Endothelial cell (in vitro differentiated cells): ENCODE measurements at regions not wholly inside any gene's neighbourhood (a gene's known extent, or its start where the extent isn't known, plus 50 kb on each side); places are given as distances from the start of the nearest gene placed in this dataset.

Source experiments
- DNase-seq: peaks from one replicate; pipeline ENCODE4 v3.0.0; 2021; ENCODE audit warnings: low spot score
- H3K27ac Mint-ChIP-seq: one replicate; pipeline ENCODE4 v1.8.0; 2021; ENCODE audit warnings: mixed read lengths, inconsistent platforms; ENCODE audit not compliant: unreplicated experiment
- H3K27me3 Mint-ChIP-seq: one replicate; pipeline ENCODE4 v1.8.0; 2021; ENCODE audit warnings: mild to moderate bottlenecking, moderate library complexity, mixed read lengths, inconsistent platforms; ENCODE audit not compliant: unreplicated experiment
- H3K36me3 Mint-ChIP-seq: one replicate; pipeline ENCODE4 v1.8.0; 2021; ENCODE audit warnings: mild to moderate bottlenecking, low read depth, mixed read lengths, inconsistent platforms; ENCODE audit not compliant: unreplicated experiment
- H3K4me1 Mint-ChIP-seq: one replicate; pipeline ENCODE4 v1.8.0; 2021; ENCODE audit warnings: mild to moderate bottlenecking, mixed read lengths, inconsistent platforms; ENCODE audit not compliant: unreplicated experiment
- H3K4me3 Mint-ChIP-seq: one replicate; pipeline ENCODE4 v1.8.0; 2021; ENCODE audit warnings: mild to moderate bottlenecking, mixed read lengths, inconsistent platforms; ENCODE audit not compliant: unreplicated experiment
- H3K9me3 Mint-ChIP-seq: one replicate; pipeline ENCODE4 v1.8.0; 2021; ENCODE audit warnings: mixed read lengths, inconsistent platforms; ENCODE audit not compliant: unreplicated experiment
- TF ChIP-seq, protein P1 (sequence below): fragments of 200-600 bp; sonication (generic); IDR thresholded peaks from one replicate; pipeline ENCODE4 v1.5.0; 2021; ENCODE audit warnings: antibody characterized with exemption; ENCODE audit not compliant: unreplicated experiment

DNA sequence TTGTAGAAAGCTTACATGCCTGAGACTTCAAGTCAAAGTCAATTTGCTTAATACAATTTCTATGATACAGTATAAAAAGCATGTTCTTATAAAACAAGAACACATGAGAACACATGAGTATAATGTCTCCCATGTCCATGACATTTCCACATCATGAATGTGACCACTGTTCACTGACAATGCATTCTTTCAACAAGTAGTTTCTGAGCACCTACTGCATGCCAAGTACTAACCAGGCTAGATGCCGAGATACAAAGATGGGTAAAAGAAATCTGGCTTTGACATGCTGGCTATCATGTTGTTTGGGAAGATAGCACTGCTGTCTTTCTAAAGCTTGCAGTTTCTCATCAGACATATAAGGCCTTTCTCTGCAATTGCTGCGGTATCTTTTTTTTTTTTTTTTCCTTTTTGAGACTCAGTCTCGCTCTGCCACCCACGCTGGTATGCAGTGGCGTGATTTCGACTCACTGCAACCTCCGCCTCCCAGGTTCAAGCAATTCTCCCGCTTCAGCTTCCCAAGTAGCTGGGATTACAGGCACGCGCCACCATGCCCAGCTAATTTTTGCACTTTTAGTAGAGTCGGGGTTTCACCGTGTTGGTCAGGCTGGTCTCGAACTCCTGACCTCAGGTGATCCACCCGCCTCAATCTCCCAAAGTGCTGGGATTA is 123.6 kb upstream of the DST start:
- H3K36me3 Mint-ChIP-seq = no peaks in the 10 kb centered on the region
- H3K27me3 Mint-ChIP-seq = peaks cover 2% of the 10 kb centered on the region

DNA sequence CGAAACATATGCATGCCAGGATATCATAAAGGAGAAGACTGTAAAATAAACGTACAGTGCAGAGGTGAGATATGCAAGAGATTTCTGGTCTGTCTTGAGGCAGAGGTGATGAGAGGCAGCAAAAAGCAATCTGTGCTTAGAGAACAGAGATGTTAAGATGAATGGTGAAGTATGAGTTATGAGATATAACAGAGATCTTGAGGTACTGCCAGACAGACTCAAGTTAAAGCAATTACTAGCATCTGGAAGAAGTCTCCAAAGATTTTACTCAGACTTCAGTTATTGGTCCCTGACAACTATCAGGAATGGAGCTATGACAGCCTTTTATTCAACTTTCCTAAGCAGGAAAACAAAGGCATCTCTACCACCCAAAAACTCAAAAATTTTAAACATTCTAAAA is 122.8 kb upstream of the DST start:
- Mint-ChIP-seq H3K27me3 (peaks cover 2% of the 10 kb centered on the region), H3K4me3 (no peak overlapping the region), H3K9me3 (no peaks in the 10 kb centered on the region), H3K36me3 (no peaks in the 10 kb centered on the region), H3K4me1 (peaks cover 28% of the 10 kb centered on the region), H3K27ac (no peak overlapping the region)
- no peak for DNase-seq
- TF ChIP-seq, protein P1, sequence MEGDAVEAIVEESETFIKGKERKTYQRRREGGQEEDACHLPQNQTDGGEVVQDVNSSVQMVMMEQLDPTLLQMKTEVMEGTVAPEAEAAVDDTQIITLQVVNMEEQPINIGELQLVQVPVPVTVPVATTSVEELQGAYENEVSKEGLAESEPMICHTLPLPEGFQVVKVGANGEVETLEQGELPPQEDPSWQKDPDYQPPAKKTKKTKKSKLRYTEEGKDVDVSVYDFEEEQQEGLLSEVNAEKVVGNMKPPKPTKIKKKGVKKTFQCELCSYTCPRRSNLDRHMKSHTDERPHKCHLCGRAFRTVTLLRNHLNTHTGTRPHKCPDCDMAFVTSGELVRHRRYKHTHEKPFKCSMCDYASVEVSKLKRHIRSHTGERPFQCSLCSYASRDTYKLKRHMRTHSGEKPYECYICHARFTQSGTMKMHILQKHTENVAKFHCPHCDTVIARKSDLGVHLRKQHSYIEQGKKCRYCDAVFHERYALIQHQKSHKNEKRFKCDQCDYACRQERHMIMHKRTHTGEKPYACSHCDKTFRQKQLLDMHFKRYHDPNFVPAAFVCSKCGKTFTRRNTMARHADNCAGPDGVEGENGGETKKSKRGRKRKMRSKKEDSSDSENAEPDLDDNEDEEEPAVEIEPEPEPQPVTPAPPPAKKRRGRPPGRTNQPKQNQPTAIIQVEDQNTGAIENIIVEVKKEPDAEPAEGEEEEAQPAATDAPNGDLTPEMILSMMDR = no peak

More for the DNA sequence above, 123.6 kb upstream of the DST start:
- Mint-ChIP-seq H3K27ac (no peak overlapping the region), H3K4me1 (peaks cover 28% of the 10 kb centered on the region), H3K4me3 (no peak overlapping the region), H3K9me3 (no peaks in the 10 kb centered on the region)
- TF ChIP-seq, protein P1 = no peak
- DNase-seq = no peak

DNA sequence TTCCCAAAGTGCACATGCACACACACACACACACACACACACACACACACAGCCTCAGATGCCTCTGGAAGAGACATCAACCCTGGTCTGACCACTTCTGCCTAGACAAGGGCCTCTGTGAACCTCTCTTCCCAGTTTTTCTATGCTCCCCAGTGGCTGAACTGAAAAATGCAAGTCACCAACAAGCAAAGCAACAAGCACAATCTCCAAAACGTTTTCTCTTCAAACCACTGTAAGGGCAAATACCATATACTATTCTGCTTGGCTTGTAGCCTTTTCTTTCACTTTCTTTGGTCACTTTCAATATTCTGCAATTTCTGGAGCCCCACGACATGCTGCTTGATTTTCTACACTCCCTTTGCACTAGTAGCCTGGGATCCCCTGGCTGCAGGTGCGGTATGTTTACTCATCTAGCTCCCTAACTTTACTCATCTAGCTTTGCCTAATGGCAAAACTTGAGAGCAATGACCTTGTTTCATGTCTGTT is 121.4 kb upstream of the DST start:
- TF ChIP-seq, protein P1 = no peak
- H3K27ac Mint-ChIP-seq = no peak overlapping the region
- H3K36me3 Mint-ChIP-seq = no peaks in the 10 kb centered on the region
- peaks cover 2% of the 10 kb centered on the region for H3K27me3 Mint-ChIP-seq
- H3K4me1 Mint-ChIP-seq = peaks cover 26% of the 10 kb centered on the region
- H3K9me3 Mint-ChIP-seq = no peaks in the 10 kb centered on the region
- DNase-seq = peak; percentile 21
- no peak overlapping the region for H3K4me3 Mint-ChIP-seq

DNA sequence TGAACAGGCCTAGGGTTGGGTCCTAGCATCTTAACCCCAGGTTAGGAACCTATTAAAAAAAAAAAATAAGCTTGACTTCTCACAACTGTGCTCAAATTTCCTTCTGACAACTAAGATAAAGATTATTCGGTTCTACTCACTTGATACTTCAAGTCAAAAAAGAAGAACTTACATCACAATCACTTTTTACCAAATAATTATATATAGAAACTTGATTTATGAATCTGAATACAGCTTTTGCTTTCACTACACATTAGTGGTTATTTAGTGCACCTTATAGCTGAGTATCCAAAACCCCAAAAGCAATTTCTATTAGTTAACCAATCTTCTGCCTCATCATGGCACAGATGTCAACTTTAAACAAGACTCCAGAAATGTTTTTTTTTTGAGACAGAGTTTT is 119.0 kb upstream of the DST start:
- Mint-ChIP-seq H3K27ac (no peak overlapping the region), H3K36me3 (no peaks in the 10 kb centered on the region), H3K27me3 (peaks cover 2% of the 10 kb centered on the region), H3K4me1 (peaks cover 26% of the 10 kb centered on the region), H3K9me3 (no peaks in the 10 kb centered on the region), H3K4me3 (no peak overlapping the region)
- TF ChIP-seq, protein P1 = no peak
- DNase-seq = no peak

DNA sequence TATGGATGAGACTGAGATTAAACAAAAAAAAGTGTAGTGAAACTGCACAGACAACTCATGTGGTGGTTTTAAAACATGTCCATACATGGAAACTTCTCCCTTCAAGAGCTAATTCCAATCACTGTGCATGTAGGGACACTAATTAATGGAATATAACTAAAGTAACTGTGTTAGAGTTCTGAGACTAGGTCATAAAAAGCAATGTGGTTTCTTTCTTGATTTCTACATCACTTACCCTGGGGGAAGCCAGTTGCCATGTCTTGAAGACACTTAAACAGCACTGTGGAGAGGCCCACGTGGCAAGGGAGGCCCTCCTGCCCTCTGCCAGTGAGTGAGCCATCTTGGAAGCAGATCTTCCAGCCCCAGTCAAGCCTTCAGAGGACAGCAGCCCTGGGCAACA is 118.2 kb upstream of the DST start:
- Mint-ChIP-seq H3K27me3 (peaks cover 2% of the 10 kb centered on the region), H3K4me3 (no peak overlapping the region), H3K4me1 (peaks cover 34% of the 10 kb centered on the region), H3K27ac (peak overlapping the region; percentile 51), H3K9me3 (no peaks in the 10 kb centered on the region), H3K36me3 (no peaks in the 10 kb centered on the region)
- DNase-seq = no peak
- TF ChIP-seq, protein P1 = no peak
